Endothelial cell of umbilical vein (primary cell): ENCODE measurements at regions not wholly inside any gene's neighbourhood (a gene's known extent, or its start where the extent isn't known, plus 50 kb on each side); places are given as distances from the start of the nearest gene placed in this dataset.
"Not testable (repeated sequence)": the region's sequence is repeated elsewhere in the genome, so short reads cannot be mapped to it uniquely, and the experiment has no call there.

Experiments
- EZH2 ChIP-seq: IDR thresholded peaks from 2 replicates; pipeline ENCODE4 v1.6.1; 2012; ENCODE audit warnings: borderline replicate concordance, low read depth, mild to moderate bottlenecking, moderate library complexity, low read length, inconsistent platforms; ENCODE audit not compliant: severe bottlenecking
- GATA2 ChIP-seq: IDR thresholded peaks from 2 replicates; pipeline ENCODE4 v1.7.0; 2011; ENCODE audit warnings: low read depth, mild to moderate bottlenecking, moderate library complexity, mixed read lengths, low read length; ENCODE audit not compliant: insufficient read length, insufficient read depth
- JUN ChIP-seq: IDR thresholded peaks from 2 replicates; pipeline ENCODE4 v1.6.1; 2011; ENCODE audit warnings: borderline replicate concordance, low read depth; ENCODE audit not compliant: insufficient read length, insufficient read depth
- MYC ChIP-seq: IDR thresholded peaks from one replicate; pipeline ENCODE4 v1.6.1; 2011; ENCODE audit warnings: mild to moderate bottlenecking, low read depth, low read length
- POLR2A ChIP-seq: IDR thresholded peaks from 2 replicates; pipeline ENCODE4 v1.6.1; 2012; ENCODE audit warnings: low read depth, mild to moderate bottlenecking, control low read depth, low read length
- POLR2AphosphoS5 ChIP-seq: IDR thresholded peaks from 2 replicates; pipeline ENCODE4 v1.6.1; 2012; ENCODE audit warnings: low read depth, mild to moderate bottlenecking, control low read depth, low read length, moderate library complexity; ENCODE audit not compliant: insufficient read depth
- TF ChIP-seq, protein P1 (sequence below), 2 donors: IDR thresholded peaks; 1 replicate in 1 of 2; 2 replicates in 1 of 2; pipeline ENCODE4 v1.5.1; 2011; ENCODE audit warnings: low read length in 2 of 2, mild to moderate bottlenecking in 2 of 2, moderate library complexity in 2 of 2, control low read depth in 1 of 2, inconsistent platforms in 1 of 2, low read depth in 1 of 2; ENCODE audit not compliant: insufficient read depth in 1 of 2; ENCODE audit errors: extremely low read depth in 1 of 2

GRCh38 chr7:104063797-104064196, 74.3 kb upstream of the RELN start:
- not testable (repeated sequence) for TF ChIP-seq POLR2A, EZH2, MYC, GATA2, POLR2AphosphoS5, JUN
- TF ChIP-seq, protein P1, sequence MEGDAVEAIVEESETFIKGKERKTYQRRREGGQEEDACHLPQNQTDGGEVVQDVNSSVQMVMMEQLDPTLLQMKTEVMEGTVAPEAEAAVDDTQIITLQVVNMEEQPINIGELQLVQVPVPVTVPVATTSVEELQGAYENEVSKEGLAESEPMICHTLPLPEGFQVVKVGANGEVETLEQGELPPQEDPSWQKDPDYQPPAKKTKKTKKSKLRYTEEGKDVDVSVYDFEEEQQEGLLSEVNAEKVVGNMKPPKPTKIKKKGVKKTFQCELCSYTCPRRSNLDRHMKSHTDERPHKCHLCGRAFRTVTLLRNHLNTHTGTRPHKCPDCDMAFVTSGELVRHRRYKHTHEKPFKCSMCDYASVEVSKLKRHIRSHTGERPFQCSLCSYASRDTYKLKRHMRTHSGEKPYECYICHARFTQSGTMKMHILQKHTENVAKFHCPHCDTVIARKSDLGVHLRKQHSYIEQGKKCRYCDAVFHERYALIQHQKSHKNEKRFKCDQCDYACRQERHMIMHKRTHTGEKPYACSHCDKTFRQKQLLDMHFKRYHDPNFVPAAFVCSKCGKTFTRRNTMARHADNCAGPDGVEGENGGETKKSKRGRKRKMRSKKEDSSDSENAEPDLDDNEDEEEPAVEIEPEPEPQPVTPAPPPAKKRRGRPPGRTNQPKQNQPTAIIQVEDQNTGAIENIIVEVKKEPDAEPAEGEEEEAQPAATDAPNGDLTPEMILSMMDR (IDR thresholded peaks at IDR 0.05; ENCODE audit: extremely low read depth in 1 of 2, insufficient read depth in 1 of 2, low read depth in 1 of 2, low read length in 2 of 2), result not testable (repeated sequence)
